NCI-H1436 treated with DMSO at 0.1 percent for 48 hours (cell line): ENCODE measurements at regions not wholly inside any gene's neighbourhood (a gene's known extent, or its start where the extent isn't known, plus 50 kb on each side); places are given as distances from the start of the nearest gene placed in this dataset.
"Not testable (repeated sequence)": the region's sequence is repeated elsewhere in the genome, so short reads cannot be mapped to it uniquely, and the experiment has no call there.

Experiments used
- DNase-seq: peaks from one replicate; lab custom pipeline; 2025; lab: John Stamatoyannopoulos, UW

DNA sequence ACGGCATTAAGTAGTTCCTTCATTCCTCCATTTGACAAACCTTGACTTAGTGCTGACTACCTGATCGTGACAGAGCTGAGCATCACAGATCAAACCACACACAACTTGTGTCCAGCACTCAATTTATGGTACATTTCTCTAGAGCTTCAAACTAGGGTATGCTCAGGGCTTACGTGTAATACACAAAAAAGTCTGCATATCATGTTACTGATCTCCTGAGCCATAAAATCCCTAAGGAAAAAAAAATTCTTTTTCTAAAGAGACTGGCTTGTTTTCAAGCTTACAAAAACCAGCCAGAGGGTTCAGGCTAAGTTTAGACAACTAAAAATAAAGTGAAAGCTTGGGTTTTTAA, 88.0 kb upstream of the ALKAL2 start:
- no peak for DNase-seq

DNA sequence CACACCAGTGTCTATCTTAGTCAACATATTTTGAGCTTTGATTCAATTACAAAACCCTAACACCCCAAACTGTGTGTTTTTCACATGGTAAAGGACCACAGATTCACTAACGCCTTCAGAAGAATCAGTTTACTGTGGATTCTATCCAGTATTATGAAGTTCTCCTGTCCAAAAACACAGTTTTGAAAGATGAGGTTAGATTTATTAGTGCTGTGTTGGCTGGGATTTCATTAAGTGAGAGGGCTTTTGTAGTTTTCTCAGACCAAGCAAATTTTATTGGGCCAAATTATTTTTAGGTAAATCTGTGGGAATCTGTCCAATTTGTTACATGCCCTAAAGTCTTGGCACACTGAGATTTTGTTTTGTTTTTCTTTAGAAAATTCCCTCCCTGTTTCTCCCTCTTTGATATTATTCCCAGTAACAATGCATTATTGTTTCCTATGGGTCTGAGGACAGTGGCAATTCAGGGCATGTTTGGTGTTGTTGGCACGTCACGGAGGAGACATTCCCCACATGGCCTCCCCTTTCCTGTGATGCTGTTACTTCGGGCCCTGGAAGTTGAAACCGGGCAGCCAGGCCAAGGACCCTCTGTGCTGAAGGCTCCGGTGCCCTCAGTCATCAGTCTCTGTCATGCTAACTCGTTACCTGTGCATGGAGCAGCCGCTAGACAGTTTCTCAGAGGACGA, 87.5 kb upstream of the ALKAL2 start:
- DNase-seq = no peak

GRCh38 chr2:368386-368785, 80.5 kb upstream of the ALKAL2 start:
- DNase-seq = no peak

DNA sequence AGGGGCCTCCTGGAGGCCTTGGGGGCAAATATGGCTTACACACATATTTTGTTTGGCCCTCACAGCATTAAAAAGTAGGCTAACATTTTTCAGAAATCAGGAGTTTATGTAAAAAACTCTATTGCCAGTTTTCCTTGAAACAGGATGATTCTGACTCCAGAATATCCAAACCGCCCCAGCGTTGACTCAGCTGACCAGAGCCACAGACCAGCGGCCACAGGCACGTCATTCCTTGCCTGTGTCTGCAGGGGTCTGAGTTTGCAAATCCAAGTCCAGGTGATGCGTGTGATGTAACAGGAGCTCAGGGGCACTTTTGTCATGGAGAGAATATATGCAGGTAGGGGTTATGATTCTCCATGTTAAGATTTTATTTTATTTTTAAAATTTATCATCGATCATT, 79.4 kb upstream of the ALKAL2 start:
- no peak for DNase-seq

GRCh38 chr2:366706-367105, 78.8 kb upstream of the ALKAL2 start:
- DNase-seq = no peak

DNA sequence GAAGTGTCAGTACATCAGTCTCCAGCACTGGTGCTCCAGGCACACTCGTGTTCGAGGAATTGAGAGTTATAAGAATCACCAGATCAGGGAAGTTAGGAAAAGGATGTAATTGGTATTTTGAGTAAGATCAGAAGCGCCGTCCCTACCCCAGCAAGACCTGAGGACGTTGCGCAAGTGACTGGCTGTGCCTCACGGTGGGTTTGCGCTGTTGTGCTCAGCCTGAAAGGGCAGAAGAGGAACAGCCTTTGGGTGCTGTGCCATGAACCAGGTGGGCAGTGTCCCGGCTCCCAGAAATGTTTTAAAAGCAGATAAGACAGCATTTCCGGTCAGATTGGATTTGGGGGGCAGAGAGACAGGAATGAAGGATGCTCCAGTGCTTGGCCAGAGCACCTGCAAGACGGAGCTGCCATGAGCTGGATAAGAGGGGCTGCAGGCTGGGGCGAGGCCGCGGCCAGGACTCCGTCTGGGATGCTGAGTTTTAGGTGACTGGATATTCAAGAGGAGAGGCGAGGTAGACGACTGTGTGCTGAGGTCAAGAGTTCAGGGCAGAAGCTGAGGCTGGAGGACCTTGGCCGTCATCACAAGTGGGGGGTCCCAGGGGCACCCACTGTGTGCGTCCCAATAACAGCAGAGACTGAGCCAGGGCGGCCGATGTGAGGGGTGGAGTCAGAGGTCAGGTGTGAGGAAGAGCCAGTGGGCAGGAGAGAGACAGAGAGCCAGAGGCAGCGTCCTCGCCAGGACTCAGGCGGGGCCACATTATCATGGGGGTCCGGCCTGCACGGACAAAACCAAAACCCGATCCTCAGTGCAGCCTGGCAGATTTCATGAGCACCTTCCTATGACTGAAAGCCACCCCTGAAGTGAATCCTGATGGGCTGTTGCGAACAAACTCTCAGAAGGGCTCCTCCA, 77.7 kb upstream of the ALKAL2 start:
- DNase-seq = no peak

DNA sequence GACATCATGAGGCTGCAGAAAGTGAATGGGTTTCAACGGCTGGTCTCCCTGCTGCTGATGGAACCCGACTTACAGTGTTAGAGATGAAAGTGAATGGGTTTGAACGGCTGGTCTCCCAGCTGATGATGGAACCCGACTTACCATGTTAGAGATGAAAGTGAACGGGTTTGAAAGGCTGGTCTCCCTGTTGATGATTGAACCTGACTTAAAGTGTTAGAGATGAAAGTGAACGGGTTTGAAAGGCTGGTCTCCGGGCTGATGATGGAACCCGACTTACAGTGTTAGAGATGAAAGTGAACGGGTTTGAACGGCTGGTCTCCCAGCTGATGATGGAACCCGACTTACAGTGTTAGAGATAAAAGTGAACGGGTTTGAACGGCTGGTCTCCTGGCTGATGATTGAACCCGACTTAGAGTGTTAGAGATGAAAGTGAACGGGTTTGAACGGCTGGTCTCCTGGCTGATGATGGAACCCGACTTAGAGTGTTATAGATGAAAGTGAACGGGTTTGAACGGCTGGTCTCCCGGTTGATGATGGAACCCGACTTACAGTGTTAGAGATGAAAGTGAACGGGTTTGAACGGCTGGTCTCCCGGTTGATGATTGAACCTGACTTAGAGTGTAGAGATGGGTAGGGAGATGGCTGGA, 76.1 kb upstream of the ALKAL2 start:
- no peak for DNase-seq

GRCh38 chr2:362924-363323, 75.0 kb upstream of the ALKAL2 start:
- no peak for DNase-seq

- no peak for DNase-seq
Observed at GRCh38 chr2:360124-360523, 72.2 kb upstream of the ALKAL2 start.

DNA sequence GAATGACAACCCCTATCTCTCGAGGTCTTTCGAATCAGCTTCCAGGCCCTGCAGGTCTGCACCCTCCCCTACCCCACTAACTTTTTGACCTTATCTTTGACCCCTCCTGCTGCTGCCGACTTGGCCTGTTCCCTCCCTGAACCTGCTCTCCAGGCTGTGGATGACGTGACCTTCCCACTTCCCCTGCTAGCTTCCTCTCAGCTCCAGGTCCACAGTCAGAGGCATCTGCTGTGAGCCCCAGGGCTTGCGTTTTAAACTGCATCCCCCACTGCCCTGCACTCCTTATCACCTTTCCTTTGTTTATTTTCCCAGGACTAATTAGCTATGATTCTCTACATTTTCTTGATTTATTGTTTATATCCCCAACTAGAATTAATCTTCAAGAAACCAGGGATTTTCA, 71.2 kb upstream of the ALKAL2 start:
- no peak for DNase-seq

DNA sequence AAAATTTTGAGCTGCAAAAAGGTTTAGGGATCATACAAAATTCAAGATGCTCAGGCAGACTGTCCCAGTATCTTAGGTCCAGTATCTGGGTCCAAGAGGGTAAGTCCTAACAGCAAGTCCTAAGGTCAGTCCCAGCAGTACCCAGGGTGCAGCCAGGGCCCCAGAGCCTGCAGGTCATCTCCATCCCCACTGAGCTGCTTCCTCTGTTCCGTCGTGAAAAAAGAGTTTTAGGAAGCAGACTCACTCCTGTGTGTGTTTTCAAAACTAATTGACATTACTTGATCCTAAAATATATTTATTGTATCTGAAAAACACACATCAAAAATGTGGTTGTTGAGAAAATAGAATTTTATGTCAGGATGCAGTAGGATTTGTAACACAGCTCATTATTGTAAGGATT, 69.9 kb upstream of the ALKAL2 start:
- DNase-seq = no peak

DNA sequence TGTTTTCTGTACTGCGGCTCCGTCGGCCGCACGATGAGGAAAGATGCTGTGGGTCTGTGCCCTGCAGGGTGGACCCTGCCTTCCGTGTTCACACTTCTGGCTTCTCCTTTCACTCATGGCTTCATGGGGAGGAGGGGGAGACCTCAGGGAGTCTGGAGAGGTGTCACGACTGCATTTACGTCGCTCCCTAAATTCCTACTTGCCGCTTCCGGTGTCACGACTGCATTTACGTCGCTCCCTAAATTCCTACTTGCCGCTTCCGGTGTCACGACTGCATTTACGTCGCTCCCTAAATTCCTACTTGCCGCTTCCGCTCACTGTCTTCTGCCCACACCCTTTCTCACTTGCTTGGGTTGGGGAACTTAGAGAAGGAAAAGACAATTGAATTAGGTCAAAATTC, 68.4 kb upstream of the ALKAL2 start:
- DNase-seq = not testable (repeated sequence)

- no peak for DNase-seq
Observed at GRCh38 chr2:355773-356172, 67.9 kb upstream of the ALKAL2 start.

DNA sequence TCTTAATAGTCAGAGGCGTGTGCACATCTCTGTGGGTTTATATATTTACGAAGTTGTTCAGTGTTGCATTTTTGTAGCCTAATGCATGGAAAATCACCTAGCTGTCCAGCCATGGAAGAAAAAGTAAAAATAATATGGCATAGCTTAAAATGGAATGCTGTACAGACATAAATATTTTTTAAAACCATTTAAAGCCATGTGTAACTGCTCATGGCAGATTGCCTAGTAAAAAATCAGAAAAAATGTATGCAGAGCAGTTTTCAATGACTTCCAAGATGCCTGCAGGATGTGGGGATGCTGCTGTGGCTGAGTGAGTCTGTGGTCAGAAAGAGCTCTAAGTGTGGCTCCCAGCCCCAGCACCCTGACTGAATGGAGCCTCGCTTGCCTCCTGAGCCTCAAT, 64.8 kb upstream of the ALKAL2 start:
- DNase-seq = no peak

DNA sequence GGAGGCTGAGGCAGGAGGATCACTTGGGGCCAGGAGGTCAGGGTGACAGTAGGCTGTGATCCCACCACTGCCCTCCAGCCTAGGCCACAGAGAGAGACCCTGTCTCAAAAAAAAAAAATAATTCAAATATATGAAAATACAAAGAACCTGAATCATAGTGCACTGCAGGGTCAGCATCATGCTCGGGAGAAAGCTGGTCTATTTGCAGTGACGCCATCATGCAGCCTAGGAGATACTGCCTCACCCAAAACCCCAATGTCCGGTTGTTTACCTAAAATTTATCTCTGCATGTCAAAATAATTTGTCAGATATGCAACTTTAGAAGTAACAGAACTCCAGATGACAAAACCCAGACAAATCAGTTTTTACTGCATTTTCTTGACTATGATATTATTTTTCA, 61.5 kb upstream of the ALKAL2 start:
- no peak for DNase-seq

- no peak for DNase-seq
Observed at GRCh38 chr2:348361-348916, 60.5 kb upstream of the ALKAL2 start.

DNA sequence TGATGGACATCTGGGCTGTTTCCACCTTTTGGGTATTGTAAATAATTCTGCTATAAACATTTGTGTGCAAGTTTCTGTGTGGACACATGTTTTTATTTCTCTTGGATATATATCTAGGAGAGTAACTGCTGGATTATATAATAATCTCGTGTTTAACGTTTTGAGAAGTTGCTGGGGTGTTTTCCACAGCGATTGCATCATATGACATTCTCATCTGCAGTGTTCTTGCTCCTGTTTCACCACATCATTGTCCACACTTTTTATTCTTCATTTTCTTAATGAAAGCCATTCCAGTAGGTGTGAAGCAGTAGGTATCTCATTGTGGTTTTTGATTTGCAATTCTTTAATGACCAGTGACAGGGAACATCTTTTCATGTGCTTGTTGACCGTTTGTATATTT, 56.9 kb upstream of the ALKAL2 start:
- no peak for DNase-seq

DNA sequence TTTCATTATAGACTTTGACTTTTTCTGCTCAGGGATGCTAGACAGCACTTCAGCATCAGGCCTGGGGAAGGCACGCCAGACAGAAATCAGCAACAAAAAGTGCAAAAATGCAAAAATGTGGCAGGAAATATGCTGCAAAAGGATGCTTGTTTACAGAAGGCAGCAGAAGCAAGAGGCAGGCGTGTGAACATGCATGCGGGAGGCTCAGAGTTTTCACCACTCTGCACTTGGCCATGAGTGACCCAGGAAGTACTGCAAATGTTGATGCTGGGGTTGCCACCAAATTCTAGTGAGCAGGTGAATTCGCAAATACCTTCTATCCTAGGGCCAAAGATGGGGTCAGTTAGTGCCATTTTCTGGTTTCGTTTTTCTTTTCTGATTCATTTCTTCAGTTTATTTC, 55.5 kb upstream of the ALKAL2 start:
- no peak for DNase-seq

DNA sequence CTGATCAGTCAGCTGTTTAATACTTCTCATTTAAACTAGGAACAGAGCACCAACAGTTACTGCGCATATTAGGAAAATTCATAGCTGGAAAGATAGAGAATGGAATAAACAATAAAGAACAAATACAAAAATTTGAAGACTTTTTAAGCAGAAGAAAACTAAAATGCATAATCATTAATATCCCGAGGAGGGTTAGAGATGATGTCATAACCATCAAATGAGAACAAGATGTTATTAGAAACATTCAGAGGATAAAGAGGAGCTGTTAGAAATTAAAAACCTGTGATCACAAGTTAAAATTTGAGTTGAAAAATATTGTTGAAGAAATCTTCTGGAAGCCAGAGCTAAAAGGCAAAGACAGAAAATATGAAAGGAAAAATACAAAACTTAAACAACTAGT, 54.0 kb upstream of the ALKAL2 start:
- DNase-seq = no peak

DNA sequence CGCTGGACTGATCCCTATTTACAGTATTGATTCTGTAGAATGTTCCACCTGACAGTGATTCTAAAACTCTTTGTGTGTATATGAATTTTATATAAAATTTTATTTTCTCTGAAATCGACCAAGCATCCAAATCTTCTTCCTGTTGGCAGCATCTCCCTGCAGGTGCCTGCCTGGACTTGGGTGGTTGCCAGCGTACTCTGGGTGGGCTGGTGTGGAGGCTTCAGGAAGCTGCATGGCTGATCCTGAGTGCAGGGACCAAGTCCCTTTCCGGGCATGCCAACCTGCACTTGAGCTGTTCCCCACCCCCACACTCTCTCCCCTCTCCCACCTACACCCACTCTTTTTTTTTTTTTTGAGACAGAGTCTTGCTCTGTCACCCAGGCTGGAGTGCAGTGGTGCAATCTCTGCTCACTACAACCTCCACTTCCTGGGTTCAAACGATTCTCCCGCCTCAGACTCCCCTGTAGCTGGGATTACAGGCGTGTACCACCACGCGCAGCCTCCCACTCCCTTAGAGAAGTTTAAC, 53.2 kb upstream of the ALKAL2 start:
- no peak for DNase-seq
